HG03135 (cell line): ENCODE measurements at regions not wholly inside any gene's neighbourhood (a gene's known extent, or its start where the extent isn't known, plus 50 kb on each side); places are given as distances from the start of the nearest gene placed in this dataset.
A peak's percentile ranks its signal among the peaks of the same experiment; 100 is the strongest.

Experiments used
- ATAC-seq: cut with Tn5 transposase; IDR thresholded peaks from one replicate; pipeline ENCODE4 v1.9.1; 2021; ENCODE audit warnings: mild to moderate bottlenecking, moderate library complexity; ENCODE audit not compliant: unreplicated experiment

DNA sequence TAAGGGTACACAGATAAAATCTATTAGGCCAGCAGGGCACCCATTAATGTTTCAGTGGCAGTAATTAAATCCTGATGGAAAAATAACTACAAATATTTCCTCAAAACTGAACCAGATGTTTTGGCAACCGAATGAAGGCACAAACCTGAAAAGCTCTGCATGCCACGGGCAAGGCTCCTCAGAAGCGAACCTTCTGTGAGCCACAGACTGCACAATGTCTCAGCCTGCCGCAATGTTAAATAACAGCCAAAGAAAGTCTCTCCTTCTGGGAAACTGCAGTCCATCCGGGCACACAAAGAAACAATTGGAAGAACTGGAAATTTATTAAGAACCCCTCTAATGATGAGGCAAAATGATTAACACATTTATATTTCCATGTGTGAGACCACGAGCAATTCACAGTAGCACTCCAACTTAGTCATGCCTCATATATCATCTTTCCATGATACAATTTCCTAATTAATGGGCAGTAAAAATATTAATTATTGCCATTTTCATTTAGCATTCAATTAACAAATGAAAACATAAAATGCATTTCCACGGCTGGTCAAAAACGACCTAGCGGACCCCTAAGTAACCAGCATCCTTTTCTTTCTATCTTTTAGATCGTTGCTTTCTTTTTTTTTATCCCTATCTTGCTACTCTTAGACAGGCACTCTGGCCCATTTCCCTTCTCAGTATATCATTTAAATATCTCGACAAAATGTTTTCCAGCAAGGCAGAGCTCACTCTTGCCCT, 237.5 kb downstream of the EPHA4 start:
- ATAC-seq: no peak

DNA sequence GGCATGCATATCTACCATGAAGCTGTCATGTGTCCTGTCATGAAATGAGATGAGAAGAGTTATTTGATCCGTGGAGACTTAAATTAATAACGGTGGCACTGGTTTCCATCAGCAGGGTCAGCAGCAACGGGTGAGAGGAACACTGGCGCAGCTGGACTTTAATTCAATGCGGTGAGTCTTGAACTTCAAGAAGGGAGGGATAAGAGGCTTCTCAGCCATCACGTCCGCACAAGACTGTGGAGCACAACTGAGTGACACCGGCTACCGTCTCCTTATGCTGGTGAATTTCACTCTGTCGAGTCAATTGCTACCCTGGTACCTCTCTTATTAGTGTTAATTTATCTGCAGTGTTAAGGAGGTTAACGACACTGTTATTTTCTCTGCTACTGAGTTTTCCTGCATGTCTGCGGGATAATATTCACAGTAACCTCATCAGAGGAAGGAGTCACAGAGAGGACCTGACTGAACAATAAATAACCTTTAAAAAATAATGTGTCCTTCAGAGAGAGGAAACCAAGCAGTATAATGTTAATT, 236.8 kb downstream of the EPHA4 start:
- no peak for ATAC-seq

DNA sequence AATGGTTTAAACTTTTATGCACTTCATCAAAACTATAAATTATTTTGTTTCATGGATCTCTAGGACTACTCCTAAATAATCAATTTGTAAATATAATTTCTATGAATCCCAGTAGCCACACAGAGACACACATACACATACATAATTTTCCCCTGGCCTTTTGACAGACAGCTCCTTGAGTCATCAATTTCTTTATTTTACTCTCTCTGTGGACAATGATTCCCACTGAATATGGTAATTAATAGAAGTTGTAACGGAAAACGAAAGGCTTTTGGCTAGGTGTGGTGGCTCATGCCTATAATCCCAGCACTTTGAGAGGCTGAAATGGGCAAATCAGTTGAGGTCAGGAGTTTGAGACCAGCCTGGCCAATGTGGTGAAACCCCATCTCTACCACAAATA, 235.1 kb downstream of the EPHA4 start:
- ATAC-seq: no peak

DNA sequence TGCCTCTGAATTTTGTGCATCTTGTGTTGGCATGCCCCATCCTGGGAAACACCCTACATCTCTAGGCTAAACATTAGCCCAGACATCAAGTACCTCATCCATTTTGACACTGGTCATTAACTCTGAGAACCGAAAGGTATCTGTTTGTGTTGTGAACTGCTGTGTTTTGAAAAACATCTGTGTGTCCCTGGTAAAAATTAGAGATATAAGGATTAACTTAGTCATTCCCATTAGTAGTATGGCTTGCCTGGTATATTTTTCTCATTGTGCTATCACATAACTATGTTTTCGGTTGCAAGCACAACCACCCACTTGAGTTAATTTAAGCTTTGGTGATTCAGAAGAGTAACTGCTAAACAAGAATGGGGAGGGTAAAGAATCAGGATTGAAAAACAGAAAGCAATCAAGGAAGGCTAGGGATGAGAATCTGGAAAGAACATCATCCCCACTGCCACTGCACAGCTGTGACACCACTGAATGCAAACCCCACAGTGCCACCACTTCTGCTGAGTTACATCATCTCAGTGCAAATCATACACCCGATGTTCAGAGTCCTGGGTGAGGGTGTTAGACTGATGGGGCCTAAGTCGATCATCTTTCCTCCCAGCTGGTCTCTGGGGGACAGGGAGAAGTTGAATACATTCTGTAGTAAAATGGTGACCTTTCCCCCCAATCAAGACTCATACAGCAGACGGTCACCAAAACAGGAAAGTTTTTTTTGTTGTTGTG, 234.0 kb downstream of the EPHA4 start:
- ATAC-seq: peak; percentile 66

DNA sequence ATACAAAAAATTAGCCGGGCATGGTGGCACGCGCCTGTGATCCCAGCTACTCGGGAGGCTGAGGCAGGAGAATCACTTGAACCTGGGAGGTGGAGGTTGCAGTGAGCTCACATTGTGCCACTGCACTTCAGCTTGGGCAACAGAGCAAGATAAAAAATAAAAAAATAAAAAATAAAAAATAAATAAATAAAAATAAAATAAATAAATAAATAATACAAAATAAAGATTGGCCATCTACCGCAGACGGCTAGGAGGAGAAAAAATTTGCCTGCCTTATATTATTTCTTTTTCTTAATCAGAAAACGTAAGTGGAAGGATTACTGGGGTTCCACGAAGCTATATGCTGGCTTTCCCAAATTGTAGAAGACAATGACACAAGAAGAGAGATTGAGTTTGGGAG, 229.7 kb downstream of the EPHA4 start:
- no peak for ATAC-seq

DNA sequence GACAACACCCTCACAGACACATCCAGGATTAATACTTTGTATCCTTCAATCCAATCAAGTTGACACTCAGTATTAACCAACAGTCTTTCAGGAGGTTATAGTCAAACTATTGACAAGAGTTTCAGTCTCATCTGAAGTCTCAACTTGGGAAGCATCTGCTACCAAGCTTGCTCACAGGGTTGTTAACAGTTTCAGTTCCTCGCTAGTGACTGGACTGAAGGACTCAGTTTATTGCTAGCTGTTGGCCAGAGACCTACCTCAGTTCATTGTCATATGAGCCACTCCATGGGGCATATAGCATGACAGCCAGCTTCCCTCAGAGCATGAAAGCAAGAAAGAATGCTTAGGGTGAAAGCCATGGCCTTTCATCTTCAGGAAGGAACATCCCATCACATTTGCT, 228.6 kb downstream of the EPHA4 start:
- no peak for ATAC-seq

DNA sequence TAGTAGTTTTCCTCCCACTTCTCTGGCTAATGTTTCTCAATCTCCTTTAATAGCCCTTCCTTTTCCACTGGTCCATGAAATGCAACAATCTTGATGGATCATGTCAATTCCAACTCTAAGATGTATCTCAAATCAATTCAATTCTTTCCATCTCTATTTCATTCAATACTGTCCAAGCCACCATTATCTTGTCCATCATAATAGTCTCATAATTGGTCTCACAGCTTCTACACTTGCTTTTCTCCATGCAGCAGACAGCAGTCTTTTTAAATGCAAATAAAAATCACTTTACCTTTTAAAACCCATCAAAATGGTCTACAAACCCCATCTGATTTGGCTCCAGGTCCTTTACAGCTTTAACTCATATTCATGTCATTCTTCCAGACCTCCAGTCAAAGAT, 226.6 kb downstream of the EPHA4 start:
- no peak for ATAC-seq

DNA sequence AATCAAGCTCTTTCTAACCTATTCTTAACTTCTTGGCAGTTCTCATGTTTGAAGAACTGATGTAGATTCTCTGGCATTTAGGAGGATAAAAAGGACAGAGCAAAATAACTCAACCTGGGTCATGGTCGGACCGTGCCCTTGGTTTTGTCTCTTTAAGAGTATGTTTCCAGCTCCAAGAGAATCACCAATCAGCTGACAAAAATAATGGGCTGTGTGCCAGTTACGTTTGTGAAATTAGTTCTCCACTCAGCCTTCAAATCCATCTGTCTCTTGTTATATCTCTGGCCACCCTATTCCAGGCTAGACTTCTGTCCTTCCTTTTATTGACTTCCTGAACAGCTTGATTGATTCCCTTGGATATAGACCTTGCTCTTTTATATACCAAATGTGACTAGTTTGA, 225.7 kb downstream of the EPHA4 start:
- ATAC-seq: no peak

DNA sequence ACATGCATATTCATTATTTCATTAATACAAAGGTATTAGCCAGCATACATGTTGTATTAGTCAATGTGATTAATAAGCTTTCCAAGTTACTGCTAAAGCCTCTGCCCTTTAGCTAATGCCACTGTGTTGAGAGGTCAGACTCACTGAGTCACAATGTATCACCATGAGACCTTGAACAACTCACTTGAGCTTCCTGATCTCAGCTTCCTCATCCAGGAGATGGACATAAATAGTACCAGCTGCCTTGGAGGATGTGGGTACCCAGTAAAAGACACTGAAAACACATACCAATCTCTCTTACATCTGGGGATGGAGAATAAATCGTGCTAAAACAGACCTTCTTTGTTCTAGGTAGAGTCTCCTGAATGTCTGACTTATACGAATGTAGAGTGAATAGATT, 224.6 kb downstream of the EPHA4 start:
- no peak for ATAC-seq

DNA sequence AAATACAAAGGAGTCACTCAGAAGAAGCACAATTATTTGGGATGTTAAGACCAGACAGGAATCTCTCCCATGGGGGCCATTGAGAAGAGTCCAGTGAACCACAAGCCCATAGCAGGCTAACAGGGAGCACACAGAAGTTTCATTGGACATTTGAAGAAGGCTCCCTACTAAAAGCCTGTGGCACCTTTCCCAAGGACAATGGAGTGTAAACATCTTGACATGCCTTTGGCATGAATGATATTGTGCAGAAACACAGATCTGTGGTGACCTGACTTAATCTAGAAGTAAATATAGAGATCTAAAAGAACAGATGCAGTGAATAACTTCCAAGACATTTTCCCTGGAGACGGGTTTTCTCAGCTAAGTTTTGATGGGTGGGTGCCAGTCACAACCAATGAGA, 221.5 kb downstream of the EPHA4 start:
- no peak for ATAC-seq

DNA sequence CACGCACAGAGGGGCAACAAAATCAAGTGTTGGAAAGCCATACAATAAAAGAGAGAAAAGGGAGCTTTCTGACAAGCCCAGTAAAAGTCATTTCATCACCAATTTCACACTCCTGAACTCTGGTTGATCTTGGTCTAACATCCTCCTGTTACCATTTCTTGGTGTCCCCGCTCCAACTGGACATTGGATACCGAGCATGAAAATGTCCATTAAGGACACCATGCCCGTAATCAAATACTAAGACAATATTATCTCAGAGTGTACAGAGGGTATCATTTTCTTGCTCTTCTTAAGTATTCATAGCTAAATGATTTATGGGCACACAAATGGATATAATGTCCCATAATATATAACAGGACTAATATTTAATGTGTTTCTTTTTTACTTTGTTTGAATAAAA, 218.9 kb downstream of the EPHA4 start:
- ATAC-seq: no peak

DNA sequence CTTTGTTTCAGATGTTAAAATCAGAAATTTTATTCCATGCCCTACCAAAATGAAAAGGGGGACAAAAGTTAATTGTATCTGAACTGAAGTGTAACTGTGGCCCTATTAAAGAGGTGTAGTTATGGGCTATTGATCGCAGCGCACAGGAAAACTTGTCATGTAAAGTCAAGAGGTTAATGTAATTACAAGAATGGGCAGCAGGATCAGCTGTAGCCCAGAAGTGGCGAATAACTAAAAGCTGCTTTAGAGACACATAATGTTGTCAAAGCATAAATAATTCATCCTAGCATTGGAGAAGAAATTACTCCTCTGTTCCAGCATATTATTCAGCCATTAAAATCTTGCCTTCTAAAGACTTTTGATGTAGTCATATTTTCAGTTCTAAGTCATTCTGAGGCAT, 211.8 kb downstream of the EPHA4 start:
- ATAC-seq: no peak

DNA sequence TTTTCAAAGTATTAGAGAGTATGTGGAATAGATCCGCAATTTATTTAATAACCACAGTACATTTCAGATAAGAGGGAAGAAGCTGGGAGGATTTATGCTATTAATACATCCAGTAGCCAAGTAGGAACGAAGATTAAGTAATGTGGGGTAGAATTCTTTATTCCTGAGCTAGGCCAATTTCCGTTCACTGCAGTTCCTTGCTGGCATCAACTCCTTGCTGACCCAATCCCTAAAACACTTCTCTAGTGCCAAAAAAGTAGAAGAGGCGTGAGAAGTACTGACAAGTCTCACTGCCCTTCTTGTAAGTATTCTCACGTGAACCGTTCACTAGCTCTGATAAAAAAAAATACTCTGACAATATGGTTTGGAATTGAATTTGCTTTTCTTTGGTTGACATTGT, 211.4 kb downstream of the EPHA4 start:
- ATAC-seq: no peak

DNA sequence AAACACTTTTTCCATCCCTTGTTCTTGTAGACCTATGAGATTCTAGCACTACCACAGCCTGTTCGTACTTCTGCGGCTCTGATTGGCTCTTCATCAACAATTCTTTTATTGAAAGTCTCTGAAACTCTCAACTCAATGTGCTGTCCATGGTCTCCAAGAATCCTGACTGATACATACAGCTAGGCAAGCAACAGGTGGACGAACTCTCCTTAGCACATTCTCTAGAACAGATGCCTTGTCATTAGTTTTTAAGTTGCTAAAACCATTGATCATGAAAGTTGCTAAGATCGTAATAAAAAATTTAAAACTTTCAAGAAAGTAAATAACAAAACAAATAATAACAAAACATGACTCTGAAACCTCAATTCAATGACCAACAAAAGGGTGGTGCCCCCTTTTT, 210.5 kb downstream of the EPHA4 start:
- ATAC-seq: no peak

DNA sequence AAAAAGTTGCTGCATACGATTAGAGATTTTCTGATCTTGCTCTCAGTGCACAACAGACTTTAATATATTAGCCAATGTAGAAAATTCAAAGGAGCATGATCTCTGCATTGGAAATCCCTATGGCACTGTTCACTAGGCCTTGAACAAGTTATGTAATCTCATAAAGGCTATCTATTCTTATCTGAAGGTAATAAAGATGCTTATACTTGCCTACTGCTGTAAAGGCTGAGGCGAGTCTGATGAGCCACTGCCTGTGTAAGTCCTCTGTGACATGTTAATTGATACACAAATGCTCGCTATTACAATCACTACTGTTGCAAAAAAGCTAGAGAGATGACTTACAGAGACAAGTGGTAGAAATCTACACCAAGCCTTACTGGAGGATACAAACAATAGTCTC, 207.4 kb downstream of the EPHA4 start:
- ATAC-seq: no peak
